ENCODE measurements at regions not wholly inside any gene's neighbourhood (a gene's known extent, or its start where the extent isn't known, plus 50 kb on each side); places are given as distances from the start of the nearest gene placed in this dataset.

- Histone ChIP-seq H3K4me2 (ENCODE audit: insufficient read depth, low read length) (no peak overlapping the region), H3K9me1 (ENCODE audit: control insufficient read depth, insufficient read depth, low read length) (no peaks in the 10 kb centered on the region), H3K36me3 (ENCODE audit: control insufficient read depth, insufficient read depth, low read length) (no peaks in the 10 kb centered on the region), H3K4me3 (no peak overlapping the region), H2AFZ (ENCODE audit: low read depth, low read length) (no peak overlapping the region), H3K27me3 (ENCODE audit: control insufficient read depth in 2 of 2, insufficient read depth in 2 of 2, low read length in 2 of 2) (no peaks in the 10 kb centered on the region), H3K79me2 (ENCODE audit: control insufficient read depth, insufficient read depth, low read length) (no peaks in the 10 kb centered on the region), H4K20me1 (replicated peaks; ENCODE audit: control insufficient read depth, insufficient read depth, low read length) (no peaks in the 10 kb centered on the region), H3K27ac (ENCODE audit: extremely low read depth, low read depth, low read length) (no peak overlapping the region), H3K9ac (ENCODE audit: insufficient read depth in 1 of 2, low read depth in 2 of 2, low read length in 2 of 2) (no peak overlapping the region), H3K4me1 (replicated peaks in 1 of 2; ENCODE audit: control insufficient read depth in 2 of 2, insufficient read depth in 2 of 2, low read length in 2 of 2) (no peaks in the 10 kb centered on the region), H3K9me3 (replicated peaks; ENCODE audit: control insufficient read depth, insufficient read depth, low read depth, low read length) (no peaks in the 10 kb centered on the region)
- DNase-seq (ENCODE audit: extremely low read depth in 1 of 4, low spot score in 3 of 4) (no peak), ATAC-seq (no peak), FAIRE-seq (no peak)
- CTCF ChIA-PET (ENCODE audit: low intra/inter-chr PET ratio) = no interaction called here
- no TSS peak for BruUV-seq (replicated peaks)
- POLR2A ChIA-PET = no interaction called here
- in situ Hi-C loops (cut with MboI) (no loop called here), intact Hi-C loops (cut with micrococcal nuclease) (no loop called here)
- 0% methylated on average over 2 of the region's 2 CpGs for WGBS (ENCODE audit: insufficient coverage, low coverage, missing lambda C conversion rate)
- TF ChIP-seq NFXL1 (CRISPR knock-in tag; IDR thresholded peaks at IDR 0.05) (no peak), SMARCE1 (IDR thresholded peaks at IDR 0.05) (no peak), ZNF280A (IDR thresholded peaks at IDR 0.05; ENCODE audit: low read depth, partially characterized antibody) (no peak), ZNF668 (CRISPR knock-in tag; IDR thresholded peaks at IDR 0.05) (no peak), GTF2E2 (tag; IDR thresholded peaks at IDR 0.05) (no peak), ETS2 (tag; IDR thresholded peaks at IDR 0.05; ENCODE audit: borderline replicate concordance, poor library complexity, severe bottlenecking) (no peak), YY1 (IDR thresholded peaks at IDR 0.05; ENCODE audit: borderline replicate concordance in 1 of 3, control insufficient read depth in 1 of 3, extremely low read depth in 1 of 3, insufficient read depth in 3 of 3, insufficient read length in 1 of 3, insufficient replicate concordance in 2 of 3, low read depth in 1 of 3, low read length in 2 of 3) (no peak)
Observed at GRCh38 chr1:42081475-42081874, 71.7 kb upstream of the GUCA2B start.
